ENCODE measurements at regions not wholly inside any gene's neighbourhood (a gene's known extent, or its start where the extent isn't known, plus 50 kb on each side); places are given as distances from the start of the nearest gene placed in this dataset.

DNA sequence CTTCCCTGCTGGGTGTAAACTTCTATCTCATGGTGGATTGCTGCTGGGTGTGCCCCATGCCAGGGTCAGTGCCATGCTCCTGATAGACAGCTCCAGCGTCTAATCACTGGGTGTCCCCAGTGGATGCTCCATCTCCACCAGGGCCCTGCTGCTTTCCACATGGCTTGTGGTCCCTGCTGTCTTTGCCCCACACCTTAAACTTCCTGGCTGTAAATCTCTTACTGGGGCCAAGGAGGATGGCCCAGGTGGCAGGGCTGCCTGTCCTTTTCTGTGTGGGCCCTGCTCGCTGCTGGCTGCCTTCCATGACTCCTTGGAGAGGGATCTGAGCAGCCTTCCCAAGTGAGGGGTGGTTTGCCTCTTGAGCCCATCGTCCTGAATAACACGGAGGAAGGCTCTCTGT, 51.8 kb downstream of the RGS12 start:
- H3K9me1 ChIP-seq (replicated peaks; ENCODE audit: control insufficient read depth, extremely low read depth, insufficient read depth, low read length) = no peaks in the 10 kb centered on the region
- no peaks in the 10 kb centered on the region for H3K27me3 ChIP-seq (ENCODE audit: control insufficient read depth in 2 of 2, insufficient read depth in 2 of 2, low read length in 2 of 2)
- peaks cover 25% of the 10 kb centered on the region for H3K4me1 ChIP-seq (ENCODE audit: control insufficient read depth, extremely low read depth, insufficient read depth, low read length)
- no peak overlapping the region for H3K4me2 ChIP-seq (ENCODE audit: insufficient read depth, low read length)
- H3K27ac ChIP-seq (ENCODE audit: insufficient read depth, low read depth, low read length) = no peak overlapping the region
- no peak overlapping the region for H2AFZ ChIP-seq (ENCODE audit: low read depth, low read length)
- CTCF ChIA-PET = interaction anchor here (1.3 to 5.5 kb wide), 10 partner anchors 11 to 136 kb away, joined by 3 to 78 read pairs (median 16); partner anchors contain the start of gene HGFAC
- no peak for TF ChIP-seq JUN (IDR thresholded peaks at IDR 0.05; ENCODE audit: borderline replicate concordance, insufficient read depth, insufficient read length, low read depth)
- intact Hi-C loops (cut with micrococcal nuclease) = no loop called here
- no TSS peak for BruUV-seq (replicated peaks)
- FAIRE-seq = no peak
- peaks cover 28% of the 10 kb centered on the region for H3K79me2 ChIP-seq (ENCODE audit: control insufficient read depth, insufficient read depth, low read length)
- no peaks in the 10 kb centered on the region for H4K20me1 ChIP-seq (replicated peaks; ENCODE audit: control insufficient read depth, extremely low read depth, insufficient read depth, low read length)
- H3K36me3 ChIP-seq (ENCODE audit: control insufficient read depth in 2 of 2, extremely low read depth in 1 of 2, insufficient read depth in 2 of 2, low read length in 2 of 2) = peaks cover 0 to 6% of the 10 kb centered on the region in 2 experiments
- no peaks in the 10 kb centered on the region for H3K9me3 ChIP-seq (replicated peaks; ENCODE audit: control insufficient read depth, insufficient read depth, low read length)
- H3K9ac ChIP-seq (replicated peaks; ENCODE audit: extremely low read depth, insufficient read depth, low read length) = no peak overlapping the region
- H3K4me3 ChIP-seq (replicated peaks in 1 of 3; ENCODE audit: insufficient read depth in 1 of 3, low read depth in 1 of 3, low read length in 3 of 3) = no peak overlapping the region
- POLR2A ChIA-PET = no interaction called here
- dilution Hi-C loops (cut with MboI; ENCODE audit: extremely low pct_ligation_motif_present, low sequenced_read_pairs) = no loop called here
- DNase-seq (ENCODE audit: low read depth, low spot score) = no peak

DNA sequence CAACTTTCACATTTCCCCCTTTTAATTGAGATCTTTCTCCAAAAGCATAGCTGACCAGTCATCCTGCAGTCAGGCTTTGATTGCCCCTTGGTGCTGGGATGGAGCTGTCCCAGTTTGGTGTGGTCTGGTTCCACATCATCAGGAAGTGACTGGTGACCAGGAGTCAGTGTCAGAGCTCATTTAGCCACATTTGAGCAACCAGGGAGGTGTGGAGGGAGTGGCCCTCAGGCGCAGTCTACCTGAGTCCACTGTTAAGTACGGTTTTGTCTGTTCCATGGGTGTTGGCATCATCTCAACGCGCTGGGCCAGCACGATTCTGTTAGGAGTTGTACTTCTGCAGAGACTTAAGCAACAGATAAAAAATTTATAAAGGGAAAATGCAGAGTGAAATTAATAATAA, 52.6 kb downstream of the RGS12 start:
- intact Hi-C loops (cut with micrococcal nuclease) (loop anchor here (5.0 kb wide), 1 partner anchor 42 kb away; no protein-coding TSS in a partner anchor), dilution Hi-C loops (cut with MboI; ENCODE audit: extremely low pct_ligation_motif_present, low sequenced_read_pairs) (no loop called here)
- TF ChIP-seq FOS (IDR thresholded peaks at IDR 0.05; ENCODE audit: borderline replicate concordance, insufficient read depth, low read length) = no peak
- TF ChIP-seq, protein P1, sequence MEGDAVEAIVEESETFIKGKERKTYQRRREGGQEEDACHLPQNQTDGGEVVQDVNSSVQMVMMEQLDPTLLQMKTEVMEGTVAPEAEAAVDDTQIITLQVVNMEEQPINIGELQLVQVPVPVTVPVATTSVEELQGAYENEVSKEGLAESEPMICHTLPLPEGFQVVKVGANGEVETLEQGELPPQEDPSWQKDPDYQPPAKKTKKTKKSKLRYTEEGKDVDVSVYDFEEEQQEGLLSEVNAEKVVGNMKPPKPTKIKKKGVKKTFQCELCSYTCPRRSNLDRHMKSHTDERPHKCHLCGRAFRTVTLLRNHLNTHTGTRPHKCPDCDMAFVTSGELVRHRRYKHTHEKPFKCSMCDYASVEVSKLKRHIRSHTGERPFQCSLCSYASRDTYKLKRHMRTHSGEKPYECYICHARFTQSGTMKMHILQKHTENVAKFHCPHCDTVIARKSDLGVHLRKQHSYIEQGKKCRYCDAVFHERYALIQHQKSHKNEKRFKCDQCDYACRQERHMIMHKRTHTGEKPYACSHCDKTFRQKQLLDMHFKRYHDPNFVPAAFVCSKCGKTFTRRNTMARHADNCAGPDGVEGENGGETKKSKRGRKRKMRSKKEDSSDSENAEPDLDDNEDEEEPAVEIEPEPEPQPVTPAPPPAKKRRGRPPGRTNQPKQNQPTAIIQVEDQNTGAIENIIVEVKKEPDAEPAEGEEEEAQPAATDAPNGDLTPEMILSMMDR (IDR thresholded peaks at IDR 0.05; ENCODE audit: extremely low read depth in 1 of 2, insufficient read depth in 1 of 2, low read depth in 1 of 2, low read length in 2 of 2) = no peak
- TF ChIP-seq POLR2A (IDR thresholded peaks at IDR 0.05; ENCODE audit: low read depth, low read length) = no peak
- TF ChIP-seq GATA2 (IDR thresholded peaks at IDR 0.05; ENCODE audit: insufficient read depth, insufficient read length, low read depth, low read length) = no peak
- no peak for TF ChIP-seq JUN (IDR thresholded peaks at IDR 0.05; ENCODE audit: borderline replicate concordance, insufficient read depth, insufficient read length, low read depth)
- no peak for TF ChIP-seq EZH2 (IDR thresholded peaks at IDR 0.05; ENCODE audit: borderline replicate concordance, low read depth, low read length, severe bottlenecking)
- no peak for TF ChIP-seq MYC (IDR thresholded peaks at IDR 0.05; ENCODE audit: low read depth, low read length)
- TF ChIP-seq, protein P2, sequence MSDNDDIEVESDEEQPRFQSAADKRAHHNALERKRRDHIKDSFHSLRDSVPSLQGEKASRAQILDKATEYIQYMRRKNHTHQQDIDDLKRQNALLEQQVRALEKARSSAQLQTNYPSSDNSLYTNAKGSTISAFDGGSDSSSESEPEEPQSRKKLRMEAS (IDR thresholded peaks at IDR 0.05; ENCODE audit: insufficient read depth, insufficient read length) = no peak
- no peak for TF ChIP-seq POLR2AphosphoS5 (IDR thresholded peaks at IDR 0.05; ENCODE audit: insufficient read depth, low read depth, low read length)
- CTCF ChIA-PET = interaction anchor here (1.3 to 5.5 kb wide), 16 partner anchors 11 to 238 kb away, joined by 3 to 78 read pairs (median 10); partner anchors contain the start of gene HGFAC
- Histone ChIP-seq H4K20me1 (replicated peaks; ENCODE audit: control insufficient read depth, extremely low read depth, insufficient read depth, low read length) (no peaks in the 10 kb centered on the region), H3K4me1 (ENCODE audit: control insufficient read depth, extremely low read depth, insufficient read depth, low read length) (peaks cover 25% of the 10 kb centered on the region), H3K79me2 (ENCODE audit: control insufficient read depth, insufficient read depth, low read length) (peaks cover 28% of the 10 kb centered on the region), H3K27ac (ENCODE audit: insufficient read depth, low read depth, low read length) (no peak overlapping the region), H3K27me3 (ENCODE audit: control insufficient read depth in 2 of 2, insufficient read depth in 2 of 2, low read length in 2 of 2) (no peaks in the 10 kb centered on the region), H3K4me2 (ENCODE audit: insufficient read depth, low read length) (no peak overlapping the region), H3K4me3 (replicated peaks in 1 of 3; ENCODE audit: insufficient read depth in 1 of 3, low read depth in 1 of 3, low read length in 3 of 3) (no peak overlapping the region), H3K9me1 (replicated peaks; ENCODE audit: control insufficient read depth, extremely low read depth, insufficient read depth, low read length) (no peaks in the 10 kb centered on the region), H2AFZ (ENCODE audit: low read depth, low read length) (no peak overlapping the region), H3K9me3 (replicated peaks; ENCODE audit: control insufficient read depth, insufficient read depth, low read length) (no peaks in the 10 kb centered on the region), H3K9ac (replicated peaks; ENCODE audit: extremely low read depth, insufficient read depth, low read length) (no peak overlapping the region), H3K36me3 (ENCODE audit: control insufficient read depth in 2 of 2, extremely low read depth in 1 of 2, insufficient read depth in 2 of 2, low read length in 2 of 2) (peaks cover 0 to 6% of the 10 kb centered on the region in 2 experiments)
- FAIRE-seq (no peak), DNase-seq (ENCODE audit: low read depth, low spot score) (no peak)
- BruUV-seq (replicated peaks) = no TSS peak
- POLR2A ChIA-PET = no interaction called here
